GM18909 (cell line): ENCODE measurements at regions not wholly inside any gene's neighbourhood (a gene's known extent, or its start where the extent isn't known, plus 50 kb on each side); places are given as distances from the start of the nearest gene placed in this dataset.

Source experiments
- ATAC-seq: cut with Tn5 transposase; IDR thresholded peaks from one replicate; pipeline ENCODE4 v1.9.1; 2021; ENCODE audit warnings: mild to moderate bottlenecking; ENCODE audit not compliant: unreplicated experiment, poor library complexity

DNA sequence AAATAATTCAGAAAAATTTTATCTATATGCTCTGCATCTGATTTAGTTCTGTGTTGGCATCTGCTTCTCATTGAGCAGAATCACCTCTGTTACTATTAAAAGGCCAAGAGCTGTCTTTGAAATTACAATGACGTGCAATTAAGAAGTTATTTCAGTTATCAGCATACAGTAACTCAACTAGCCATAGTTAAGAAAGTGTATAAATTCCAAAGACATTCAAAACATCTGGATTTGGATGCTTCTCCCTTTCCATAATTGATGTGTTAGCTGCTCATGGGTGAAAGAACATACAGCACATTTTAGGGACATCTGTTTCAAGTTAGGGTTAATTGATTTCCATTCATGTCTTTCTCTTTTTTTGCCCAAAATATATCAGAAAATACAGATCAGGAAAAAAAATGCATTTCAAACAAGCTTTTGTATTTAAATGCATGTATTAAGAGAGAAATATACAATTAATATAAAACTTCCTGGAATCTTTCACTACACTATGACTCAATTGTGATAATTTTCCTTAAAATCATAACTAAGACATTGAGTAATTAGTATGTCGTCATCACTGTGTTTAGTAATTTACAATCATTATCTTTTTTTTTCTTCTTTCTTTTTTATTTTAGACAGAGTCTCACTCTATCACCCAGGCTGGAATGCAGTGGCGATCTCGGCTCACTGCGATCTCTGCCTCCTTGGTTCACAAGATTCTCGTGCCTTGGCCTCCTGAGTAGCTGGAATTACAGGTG, 82.7 kb upstream of the MBNL1 start:
- ATAC-seq, result no peak

DNA sequence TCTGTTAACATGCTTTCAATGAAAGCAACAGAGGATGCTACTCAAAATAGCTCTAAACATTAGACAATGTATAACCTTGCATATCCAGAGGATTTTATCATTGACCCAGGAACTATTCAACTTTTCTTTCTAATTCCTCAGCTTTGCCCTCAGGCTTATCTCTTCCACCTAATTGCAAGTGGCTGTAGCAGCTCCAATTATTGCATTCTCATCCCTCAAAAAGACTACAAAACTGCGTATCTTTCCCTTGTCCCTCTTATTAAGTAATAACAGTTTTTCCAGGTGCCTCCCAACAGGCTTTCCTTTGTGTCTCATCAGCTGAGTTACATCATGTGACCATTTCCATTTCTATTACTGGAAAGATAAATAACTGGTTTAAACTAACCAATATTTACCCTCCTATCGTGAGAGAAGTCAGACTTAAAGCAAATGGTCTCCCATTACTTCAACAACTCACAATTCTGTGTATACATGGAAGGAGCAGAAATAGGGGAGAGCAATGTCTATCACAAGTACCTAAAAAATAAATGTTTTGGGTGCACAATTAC, 78.0 kb upstream of the MBNL1 start:
- no peak for ATAC-seq

DNA sequence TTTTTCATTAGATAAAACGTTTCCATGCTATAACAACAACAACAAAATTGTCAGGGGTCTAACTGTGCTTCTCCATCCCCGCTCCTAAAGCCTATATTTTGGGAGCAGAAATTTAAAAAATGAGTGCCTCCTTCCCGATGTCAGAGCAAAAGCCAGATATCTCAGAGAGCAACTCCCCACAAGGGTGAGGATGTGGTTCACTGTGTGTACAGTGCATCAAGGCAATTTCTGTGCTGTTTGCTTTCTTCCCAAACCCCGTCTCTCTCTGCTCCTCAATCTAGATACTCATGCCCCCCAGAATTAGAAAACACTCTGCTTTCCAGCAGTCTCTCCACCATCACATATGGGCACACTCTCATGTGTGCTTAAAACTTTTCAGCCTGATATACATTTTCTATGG, 76.7 kb upstream of the MBNL1 start:
- no peak for ATAC-seq

- ATAC-seq, result no peak
These were observed 75.6 kb upstream of the MBNL1 start for GRCh38 chr3:152192936-152193672.

DNA sequence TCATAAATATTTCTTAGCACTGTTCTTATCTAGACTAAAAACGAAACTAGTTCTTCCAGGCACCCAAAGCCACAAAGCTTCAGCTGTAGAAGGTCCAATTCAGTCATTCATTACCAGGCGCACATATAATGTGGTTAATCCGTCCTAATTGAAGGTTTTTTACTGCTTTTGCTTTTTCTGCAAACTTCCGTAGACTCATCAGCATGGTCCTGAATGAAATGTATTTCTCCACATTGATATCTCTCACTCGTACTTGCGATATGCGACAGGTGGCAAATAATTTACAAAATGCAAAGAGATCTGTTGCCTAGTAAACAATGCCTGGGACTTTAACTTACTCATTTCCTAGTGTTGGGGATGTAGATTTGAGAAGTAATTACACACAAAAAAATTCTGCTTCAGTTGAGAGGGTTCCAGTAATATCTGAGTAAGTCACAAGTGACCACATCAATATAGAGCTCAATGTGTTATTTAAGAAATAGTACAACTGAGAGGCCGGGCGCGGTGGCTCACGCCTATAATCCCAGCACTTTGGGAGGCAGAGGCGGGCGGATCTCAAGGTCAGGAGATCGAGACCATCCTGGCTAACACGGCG, 75.0 kb upstream of the MBNL1 start:
- ATAC-seq, result peak; percentile 65

DNA sequence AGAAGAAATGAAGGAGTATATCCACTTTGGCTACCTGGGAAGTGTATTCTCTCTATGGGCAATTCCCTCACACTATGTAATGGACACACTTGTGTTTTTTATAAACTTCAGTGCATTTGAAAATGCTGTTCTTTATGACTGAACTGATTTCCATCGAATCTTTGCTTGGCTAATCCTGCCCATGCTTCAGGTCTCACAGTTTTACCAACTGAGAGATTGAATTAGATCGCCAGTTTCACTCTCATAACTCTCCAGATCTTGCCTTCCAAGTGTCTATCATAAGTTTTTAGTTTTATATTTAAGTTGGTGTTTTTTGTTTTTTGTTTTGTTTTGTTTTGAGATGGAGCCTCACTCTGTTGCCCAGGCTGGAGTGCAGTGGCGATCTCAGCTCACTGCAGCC, 73.5 kb upstream of the MBNL1 start:
- ATAC-seq, result no peak

- ATAC-seq, result peak; percentile 51
These were observed 71.9 kb upstream of the MBNL1 start for GRCh38 chr3:152196782-152197181.

- ATAC-seq, result peak; percentile 17
These were observed 71.3 kb upstream of the MBNL1 start for GRCh38 chr3:152197451-152197850.

DNA sequence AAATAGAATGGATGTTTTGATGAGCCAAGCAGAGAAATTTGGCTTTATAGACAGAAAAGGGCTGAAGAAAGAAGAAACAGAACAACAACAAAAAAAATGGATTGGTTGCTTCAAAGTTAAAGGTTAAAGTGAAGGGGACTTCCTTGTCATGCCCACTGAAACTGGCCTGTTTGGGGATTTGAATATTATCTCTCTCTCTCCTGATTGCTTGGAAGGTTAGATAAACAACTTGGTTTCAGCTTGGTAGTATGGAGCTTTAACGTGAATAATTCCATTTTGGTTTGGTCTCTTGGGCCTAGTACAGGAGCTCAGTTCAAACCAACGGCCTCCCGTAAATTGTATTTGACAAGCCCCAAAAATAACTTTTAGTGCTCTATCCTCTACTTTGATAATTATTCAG, 70.8 kb upstream of the MBNL1 start:
- peak; percentile 24 for ATAC-seq

- ATAC-seq, result no peak
These were observed 70.1 kb upstream of the MBNL1 start for GRCh38 chr3:152198665-152199064.

DNA sequence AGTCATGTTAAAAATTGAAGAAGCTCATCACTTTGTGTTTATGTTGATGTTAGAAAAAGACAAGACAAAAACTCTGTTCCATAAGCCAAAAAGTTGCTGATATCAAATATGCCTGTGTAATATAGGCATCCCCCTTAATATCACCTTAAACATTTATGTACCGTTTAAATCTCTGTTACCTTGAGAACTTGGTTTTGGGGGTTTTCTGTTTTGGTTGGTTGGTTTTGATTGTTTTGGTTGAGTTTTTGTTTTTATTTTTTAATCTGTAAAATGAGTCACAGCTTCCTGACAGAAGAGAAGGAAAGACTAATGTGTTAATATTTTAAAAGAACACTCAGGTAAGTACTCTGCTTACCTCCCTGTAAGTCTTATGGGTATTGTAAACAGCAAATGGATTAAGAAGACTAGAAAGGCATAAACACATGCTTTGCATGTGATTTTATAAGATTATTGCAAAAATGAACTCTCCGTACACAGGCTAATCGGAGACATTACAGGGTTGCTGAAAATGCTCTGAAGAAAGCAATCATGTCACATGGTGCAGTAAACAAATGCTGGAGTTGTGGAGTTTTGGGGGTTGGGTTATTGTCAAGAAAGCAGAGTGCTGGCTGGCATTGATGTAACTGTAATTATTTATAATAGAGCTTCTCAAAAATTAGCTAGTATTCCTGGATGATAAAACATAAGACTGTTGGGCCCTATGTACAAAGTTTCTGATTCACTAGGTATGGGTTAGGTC, 69.5 kb upstream of the MBNL1 start:
- ATAC-seq, result peak; percentile 29

DNA sequence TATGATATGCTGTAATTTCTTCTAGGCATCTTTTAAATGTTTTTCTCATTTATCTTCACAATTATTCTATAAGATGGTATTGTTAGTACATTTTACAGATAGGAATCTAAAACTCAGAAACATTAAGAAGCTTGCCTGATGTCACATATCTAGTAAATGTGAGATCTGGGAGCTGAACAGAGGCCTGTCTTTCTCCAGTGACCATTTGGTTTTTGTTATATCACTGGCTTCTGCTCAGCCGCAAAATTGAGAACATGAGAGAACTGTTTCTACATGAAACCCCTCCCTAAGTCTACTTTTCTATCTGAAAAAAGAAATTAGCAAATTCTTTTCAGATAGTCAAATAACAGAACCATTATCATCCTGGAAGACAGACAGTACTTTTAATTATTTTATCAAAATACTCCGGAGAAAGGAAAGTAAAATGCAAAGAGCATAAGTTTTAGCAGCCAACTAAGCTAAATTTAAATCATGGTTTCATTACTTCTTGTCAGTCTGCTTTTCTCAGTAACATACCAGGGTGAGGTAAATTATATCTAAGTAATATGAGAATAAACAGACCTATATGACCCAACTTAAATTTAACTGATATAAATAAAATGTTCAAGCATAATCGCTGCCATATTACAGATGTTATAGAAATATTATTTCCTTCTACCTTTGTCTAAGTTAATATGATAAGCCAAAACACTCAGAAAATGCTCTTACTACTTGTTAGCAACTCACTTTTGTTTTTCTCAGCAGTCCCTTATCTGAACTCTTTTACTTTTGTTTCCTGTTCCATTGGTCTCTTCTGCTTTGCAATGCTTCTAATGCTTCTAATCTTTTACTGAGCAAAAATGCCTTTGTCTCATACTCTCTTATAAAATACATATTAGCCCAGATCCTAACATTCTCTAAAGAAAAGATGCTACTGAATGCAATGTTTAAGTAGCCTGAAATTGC, 68.0 kb upstream of the MBNL1 start:
- ATAC-seq, result no peak

DNA sequence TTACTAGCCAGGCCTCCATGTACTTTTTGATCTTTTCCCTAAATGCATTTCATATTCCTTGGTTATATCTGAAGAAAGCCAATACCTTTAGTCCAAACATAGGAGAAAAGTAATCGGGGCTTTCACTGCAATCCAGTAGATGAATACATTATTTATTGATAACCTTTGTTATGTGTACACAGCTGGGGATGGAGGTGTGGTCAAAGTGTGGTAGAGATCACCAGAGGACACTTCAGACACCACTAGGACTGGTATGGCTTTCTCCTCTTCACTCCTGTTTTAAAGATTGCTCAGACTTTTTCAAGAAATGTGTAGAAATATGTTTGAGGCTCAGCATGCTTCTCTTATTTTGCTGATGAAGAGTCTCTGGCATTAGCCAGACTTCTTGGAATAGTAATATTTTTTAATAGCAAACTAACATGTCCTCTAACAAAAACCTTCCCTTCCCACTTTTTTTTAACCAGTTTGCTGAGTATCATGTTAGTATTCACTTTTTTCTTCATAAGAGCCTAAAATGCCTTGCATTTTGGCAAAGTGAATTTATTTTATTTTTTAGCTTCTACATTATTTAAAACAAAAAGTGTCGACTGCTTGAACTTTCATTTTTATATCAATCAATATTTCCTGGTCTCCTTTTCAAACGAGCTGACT, 65.6 kb upstream of the MBNL1 start:
- ATAC-seq, result peak; percentile 38

DNA sequence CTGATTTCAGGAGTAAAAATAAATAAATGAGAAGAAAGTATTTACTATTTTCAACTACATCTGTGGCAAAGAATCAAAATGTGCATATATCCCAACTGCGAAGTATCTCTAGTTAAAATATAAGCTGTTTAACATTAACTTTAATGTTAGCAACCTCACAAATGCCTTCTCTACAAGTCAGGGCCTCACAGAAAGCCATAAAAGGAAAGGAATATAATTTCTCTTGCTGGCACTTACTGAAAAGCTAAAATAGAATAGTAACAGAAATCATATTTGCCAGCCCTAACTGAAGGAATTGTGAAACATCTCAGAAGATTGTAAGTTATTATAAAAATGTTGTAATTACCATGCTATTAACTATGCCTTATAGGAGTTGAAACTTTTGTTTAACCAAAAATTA, 65.1 kb upstream of the MBNL1 start:
- ATAC-seq, result no peak

DNA sequence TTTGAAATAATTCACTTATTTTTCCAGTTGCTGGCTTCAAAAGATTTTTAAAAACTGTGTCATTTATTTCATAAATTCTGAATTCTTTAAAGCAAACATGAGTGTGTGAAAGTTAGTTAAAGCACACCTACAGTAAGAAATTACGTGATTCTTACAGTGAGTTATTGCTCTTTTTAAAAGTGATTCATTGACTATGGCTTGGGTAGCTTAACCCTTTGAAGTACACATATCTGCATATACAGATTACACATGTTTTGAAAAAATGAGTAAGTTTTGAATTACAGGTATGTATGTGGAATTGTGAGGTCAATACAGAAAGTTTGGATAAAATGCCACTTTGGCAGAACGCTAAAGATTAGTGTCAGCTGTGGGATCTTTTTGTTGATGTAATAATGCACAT, 64.5 kb upstream of the MBNL1 start:
- no peak for ATAC-seq

GRCh38 chr3:152205097-152205593, 63.6 kb upstream of the MBNL1 start:
- ATAC-seq, result peak; percentile 56

DNA sequence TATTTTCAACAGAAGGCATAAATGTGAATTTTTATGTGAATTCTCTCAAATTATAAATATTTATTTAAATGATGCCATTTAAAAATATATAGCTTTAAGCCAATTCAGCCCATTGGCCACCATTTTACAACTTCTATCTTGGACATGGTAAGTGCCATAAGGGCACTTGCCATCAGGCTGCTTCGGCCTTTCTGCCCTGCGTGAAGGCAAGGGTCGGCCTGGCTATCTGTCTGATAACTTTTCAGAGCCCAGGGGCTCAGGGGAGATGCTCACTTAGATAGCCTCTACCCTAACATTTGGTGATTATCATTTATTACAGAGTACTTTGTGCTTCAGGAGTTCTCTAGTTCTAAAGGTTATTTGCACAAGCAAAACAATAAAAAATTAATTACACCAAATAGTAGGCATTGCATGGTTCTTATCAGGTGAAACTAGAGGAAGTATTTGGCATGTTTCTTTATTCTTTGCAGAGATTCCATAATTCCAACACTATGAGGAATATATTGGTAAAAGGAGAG, 62.4 kb upstream of the MBNL1 start:
- no peak for ATAC-seq

GRCh38 chr3:152208439-152208838, 60.3 kb upstream of the MBNL1 start:
- ATAC-seq, result no peak

DNA sequence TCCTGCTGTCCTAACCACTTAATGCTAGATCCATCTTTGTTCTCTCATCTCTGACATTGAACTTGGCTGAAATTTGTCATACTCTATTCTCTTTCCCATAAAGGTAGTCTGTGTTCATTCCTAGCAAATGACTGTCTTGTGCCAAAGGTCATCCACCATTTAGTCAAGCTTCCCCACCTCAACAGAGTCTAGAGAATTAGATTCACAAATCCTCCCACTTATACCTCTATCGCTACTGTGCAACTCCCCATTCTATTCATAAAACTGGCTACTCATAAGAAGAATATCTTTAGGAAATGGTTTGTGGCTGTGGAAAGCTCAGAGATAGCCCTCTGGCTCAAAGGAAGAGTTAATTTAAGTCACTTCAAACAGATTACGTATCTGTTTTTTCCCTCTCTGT, 59.7 kb upstream of the MBNL1 start:
- no peak for ATAC-seq
